NT2/D1 (cell line): ENCODE measurements at regions not wholly inside any gene's neighbourhood (a gene's known extent, or its start where the extent isn't known, plus 50 kb on each side); places are given as distances from the start of the nearest gene placed in this dataset.
A peak's percentile ranks its signal among the peaks of the same experiment; 100 is the strongest.

Source experiments
- DNase-seq: peaks from one replicate; pipeline ENCODE4 v3.0.0-alpha.2; 2011; ENCODE audit warnings: low read depth, low spot score
- H3K27me3 ChIP-seq: 2 replicates; pipeline ENCODE4 v1.6.0; 2011; ENCODE audit warnings: mild to moderate bottlenecking; ENCODE audit not compliant: insufficient read length, insufficient read depth
- H3K36me3 ChIP-seq: 2 replicates; pipeline ENCODE4 v1.6.1; 2011; ENCODE audit warnings: mild to moderate bottlenecking, low read length, mixed read lengths; ENCODE audit not compliant: insufficient read depth, insufficient read length
- H3K4me1 ChIP-seq: 2 replicates; pipeline ENCODE4 v1.5.1; 2011; ENCODE audit not compliant: insufficient read depth, insufficient read length
- H3K4me3 ChIP-seq: 2 replicates; pipeline ENCODE4 v1.5.1; 2011; ENCODE audit warnings: low read depth; ENCODE audit not compliant: insufficient read length
- H3K9ac ChIP-seq: 2 replicates; pipeline ENCODE4 v1.6.0; 2011; ENCODE audit warnings: low read depth; ENCODE audit not compliant: insufficient read length
- H3K9me3 ChIP-seq: 2 replicates; pipeline ENCODE4 v1.5.1; 2011; ENCODE audit warnings: mild to moderate bottlenecking, low read length; ENCODE audit not compliant: insufficient read depth
- SUZ12 ChIP-seq: IDR thresholded peaks from 2 replicates; pipeline ENCODE4 v1.6.1; 2011; ENCODE audit not compliant: insufficient read length, insufficient read depth; ENCODE audit errors: extremely low read depth
- YY1 ChIP-seq: IDR thresholded peaks from 2 replicates; pipeline ENCODE4 v1.6.1; 2011; ENCODE audit not compliant: insufficient read length, insufficient read depth
- ZNF274 ChIP-seq: IDR thresholded peaks from 2 replicates; pipeline ENCODE4 v1.6.1; 2011; ENCODE audit warnings: mild to moderate bottlenecking, low read depth, low read length

DNA sequence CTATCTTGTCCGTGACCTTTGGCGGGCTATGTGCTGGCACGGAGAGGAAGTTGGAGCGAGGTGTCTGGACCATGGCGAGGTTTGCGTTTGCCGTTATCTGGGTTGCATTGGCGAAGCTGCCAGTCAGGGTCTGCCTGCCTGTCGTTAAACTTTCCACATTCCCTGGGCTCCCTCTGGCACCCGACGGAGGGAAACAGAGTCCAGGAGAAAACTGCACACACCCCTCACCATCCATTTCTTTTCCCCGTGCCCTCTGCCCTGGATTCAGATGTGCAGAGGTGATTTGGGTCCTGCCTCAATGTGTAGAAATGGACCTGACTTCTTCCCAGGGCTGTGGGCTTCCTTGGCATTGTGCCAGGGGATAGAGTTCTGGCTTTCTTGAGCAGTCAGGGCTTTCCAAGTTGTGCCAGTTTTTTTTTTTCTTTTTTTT lies 142.4 kb downstream of the URI1 start:
- H3K9ac ChIP-seq, result no peak overlapping the region
- DNase-seq, result no peak
- no peaks in the 10 kb centered on the region for H3K9me3 ChIP-seq
- H3K36me3 ChIP-seq, result no peaks in the 10 kb centered on the region
- no peak overlapping the region for H3K4me3 ChIP-seq
- TF ChIP-seq ZNF274, result no peak
- TF ChIP-seq YY1, result no peak
- no peak for TF ChIP-seq SUZ12
- peaks cover 3% of the 10 kb centered on the region for H3K4me1 ChIP-seq
- H3K27me3 ChIP-seq, result no peaks in the 10 kb centered on the region

DNA sequence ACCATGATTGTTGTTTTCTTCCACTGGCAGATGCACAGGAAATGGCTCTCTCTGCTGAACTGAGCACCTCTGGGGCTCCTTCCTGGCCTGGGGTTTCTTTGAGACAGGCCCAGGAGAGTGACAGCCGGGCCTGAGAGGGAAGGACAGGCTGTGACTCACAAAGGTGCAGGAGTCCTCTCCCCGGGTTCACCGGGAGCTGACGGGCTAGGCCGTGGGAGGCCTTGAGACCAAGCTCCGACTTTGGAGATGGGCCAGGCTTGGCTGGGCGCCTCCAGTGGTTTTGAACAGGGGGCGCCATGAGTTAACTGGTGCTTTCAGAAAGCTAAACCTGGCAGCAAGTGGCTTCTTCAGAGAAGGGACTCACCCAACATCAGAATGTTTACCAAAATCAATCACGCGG lies 143.4 kb downstream of the URI1 start:
- DNase-seq, result peak; percentile 13
- Histone ChIP-seq H3K4me3 (no peak overlapping the region), H3K27me3 (no peaks in the 10 kb centered on the region), H3K4me1 (peaks cover 3% of the 10 kb centered on the region), H3K9me3 (no peaks in the 10 kb centered on the region), H3K9ac (no peak overlapping the region), H3K36me3 (no peaks in the 10 kb centered on the region)
- TF ChIP-seq YY1, result no peak
- no peak for TF ChIP-seq ZNF274
- no peak for TF ChIP-seq SUZ12

DNA sequence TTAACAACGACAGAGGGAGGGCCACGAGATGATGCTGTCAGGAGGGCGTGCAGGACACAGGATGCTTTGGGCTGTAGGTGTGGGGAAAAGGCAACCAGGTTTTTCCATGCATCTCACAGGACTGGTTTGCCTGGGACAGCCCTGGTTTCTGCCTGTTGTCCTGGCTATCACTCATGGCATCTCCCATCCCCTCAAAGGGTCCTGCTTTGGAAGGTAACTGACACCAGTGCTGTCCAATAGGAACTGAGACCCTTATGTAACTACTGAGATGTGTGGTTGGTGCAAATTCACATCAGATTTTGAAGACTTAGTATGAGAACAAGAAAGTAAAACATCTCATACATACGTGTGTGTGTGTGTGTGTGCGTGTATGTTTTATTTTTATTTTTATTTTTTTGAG lies 144.2 kb downstream of the URI1 start:
- Histone ChIP-seq H3K27me3 (no peaks in the 10 kb centered on the region), H3K36me3 (no peaks in the 10 kb centered on the region), H3K9me3 (no peaks in the 10 kb centered on the region), H3K4me1 (peaks cover 3% of the 10 kb centered on the region), H3K4me3 (no peak overlapping the region), H3K9ac (no peak overlapping the region)
- TF ChIP-seq ZNF274 (no peak), YY1 (no peak), SUZ12 (no peak)
- no peak for DNase-seq

DNA sequence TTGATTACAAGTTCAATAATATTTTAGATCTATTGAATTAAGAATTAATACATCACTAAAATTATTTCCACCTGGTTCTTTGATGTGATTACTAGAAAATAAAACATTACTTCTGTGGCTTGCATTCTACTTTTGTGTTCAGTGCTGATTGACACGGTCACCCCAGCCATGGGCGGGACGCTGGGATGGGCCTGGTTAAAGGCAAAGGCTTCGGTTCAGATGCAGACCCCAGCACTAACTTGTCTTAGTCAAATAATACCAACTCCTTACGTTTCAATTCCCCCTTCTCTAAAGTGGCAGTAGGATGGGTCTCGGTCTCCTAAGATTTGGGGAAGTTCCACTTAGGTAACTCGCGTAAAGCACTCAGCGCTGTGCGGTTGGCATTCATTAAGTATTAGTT lies 144.9 kb downstream of the URI1 start:
- Histone ChIP-seq H3K27me3 (no peaks in the 10 kb centered on the region), H3K4me1 (peaks cover 8% of the 10 kb centered on the region), H3K4me3 (no peak overlapping the region), H3K9me3 (no peaks in the 10 kb centered on the region), H3K9ac (no peak overlapping the region), H3K36me3 (no peaks in the 10 kb centered on the region)
- no peak for DNase-seq
- TF ChIP-seq YY1, result no peak
- no peak for TF ChIP-seq ZNF274
- no peak for TF ChIP-seq SUZ12

DNA sequence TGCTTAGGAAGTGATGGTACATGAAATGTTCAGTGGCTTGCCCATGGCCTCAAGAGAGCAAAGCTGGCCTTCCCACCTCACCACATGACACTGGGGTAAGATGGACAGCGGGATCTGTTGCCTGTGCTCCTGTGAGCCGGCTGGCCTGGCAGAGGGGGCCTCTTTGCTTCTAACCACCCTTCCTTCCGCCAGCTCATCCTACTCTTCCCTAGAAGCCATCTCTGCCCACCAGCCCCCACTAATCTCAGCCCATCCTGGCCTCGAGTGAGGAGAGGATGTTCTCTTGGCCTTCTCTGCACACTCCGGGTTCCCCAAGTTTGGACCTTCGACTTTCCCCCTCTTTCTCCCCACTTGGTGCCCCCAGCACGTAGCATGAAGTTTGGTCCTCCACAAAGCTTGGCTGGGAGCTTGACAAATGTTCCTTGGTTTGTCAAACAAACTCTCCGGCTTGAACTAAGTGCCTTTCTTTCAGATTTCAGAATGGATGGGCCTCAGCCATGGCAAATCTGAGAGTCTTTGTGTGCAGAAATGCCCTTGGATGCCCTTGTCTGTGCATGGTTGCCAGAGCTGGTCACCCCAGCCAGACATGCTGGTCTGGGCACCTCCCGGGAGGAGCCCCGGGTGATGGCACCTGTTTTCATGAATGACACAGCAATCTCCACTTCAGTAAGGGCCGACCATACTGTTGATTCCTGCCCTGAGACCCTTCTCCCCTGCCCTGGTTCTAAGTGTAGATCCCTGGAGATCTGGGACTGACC lies 145.5 kb downstream of the URI1 start:
- Histone ChIP-seq H3K36me3 (no peaks in the 10 kb centered on the region), H3K4me1 (peaks cover 8% of the 10 kb centered on the region), H3K9ac (no peak overlapping the region), H3K4me3 (no peak overlapping the region), H3K27me3 (no peaks in the 10 kb centered on the region), H3K9me3 (no peaks in the 10 kb centered on the region)
- DNase-seq, result no peak
- TF ChIP-seq SUZ12 (no peak), ZNF274 (no peak), YY1 (no peak)

DNA sequence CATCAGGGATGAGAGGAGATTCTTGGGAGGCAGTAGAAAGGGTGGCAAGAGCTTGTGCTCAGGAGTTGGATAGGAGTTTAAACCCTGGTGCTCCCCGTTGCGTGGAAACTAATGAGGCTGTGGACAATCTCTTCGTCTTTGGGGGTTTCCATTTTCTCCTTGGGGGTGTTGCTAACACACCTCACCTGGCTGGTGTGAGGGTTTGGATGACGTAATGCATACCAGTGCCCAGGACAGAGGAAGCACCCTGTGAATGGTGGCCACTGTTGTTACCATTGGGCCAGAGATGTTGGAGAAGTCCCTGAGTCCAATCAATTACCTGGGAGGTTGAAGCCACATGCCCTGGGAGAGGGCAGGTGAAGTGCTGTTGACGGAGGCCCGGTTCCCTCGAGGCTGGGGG lies 146.5 kb downstream of the URI1 start:
- H3K36me3 ChIP-seq, result no peaks in the 10 kb centered on the region
- DNase-seq, result no peak
- H3K27me3 ChIP-seq, result no peaks in the 10 kb centered on the region
- peaks cover 8% of the 10 kb centered on the region for H3K4me1 ChIP-seq
- no peaks in the 10 kb centered on the region for H3K9me3 ChIP-seq
- TF ChIP-seq YY1, result no peak
- TF ChIP-seq ZNF274, result no peak
- no peak for TF ChIP-seq SUZ12
- H3K9ac ChIP-seq, result no peak overlapping the region
- no peak overlapping the region for H3K4me3 ChIP-seq

DNA sequence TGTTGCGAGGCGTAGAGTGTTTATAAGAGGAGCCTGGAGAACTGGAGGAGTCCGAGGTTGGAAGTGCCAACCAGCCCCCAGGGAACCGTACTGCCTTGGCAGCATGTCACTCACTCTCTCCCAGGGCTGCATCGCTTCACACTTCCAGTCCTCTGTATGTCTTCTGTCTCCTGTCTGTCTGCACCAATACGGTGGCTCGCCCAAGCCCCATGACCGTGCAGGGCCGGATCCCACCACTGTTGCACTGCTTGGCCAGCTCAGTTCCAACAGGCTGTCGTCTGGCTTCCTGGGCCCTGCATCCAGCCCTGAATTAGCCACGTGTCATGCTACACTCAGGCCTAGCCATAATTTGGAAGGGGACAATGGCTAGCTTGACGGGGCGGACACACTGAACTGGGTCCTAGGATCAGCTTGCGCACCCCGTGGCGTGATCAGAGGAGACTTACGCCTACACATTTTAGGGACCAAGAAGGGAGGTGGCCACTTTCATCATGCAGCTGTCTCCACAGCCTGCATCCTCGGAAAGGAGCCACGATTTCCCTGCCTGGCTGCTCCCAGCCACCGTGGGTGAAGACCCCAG lies 147.1 kb downstream of the URI1 start:
- peaks cover 8% of the 10 kb centered on the region for H3K4me1 ChIP-seq
- no peak for TF ChIP-seq ZNF274
- TF ChIP-seq SUZ12, result no peak
- TF ChIP-seq YY1, result no peak
- H3K9ac ChIP-seq, result no peak overlapping the region
- H3K9me3 ChIP-seq, result no peaks in the 10 kb centered on the region
- no peak for DNase-seq
- no peaks in the 10 kb centered on the region for H3K36me3 ChIP-seq
- H3K27me3 ChIP-seq, result no peaks in the 10 kb centered on the region
- H3K4me3 ChIP-seq, result no peak overlapping the region

DNA sequence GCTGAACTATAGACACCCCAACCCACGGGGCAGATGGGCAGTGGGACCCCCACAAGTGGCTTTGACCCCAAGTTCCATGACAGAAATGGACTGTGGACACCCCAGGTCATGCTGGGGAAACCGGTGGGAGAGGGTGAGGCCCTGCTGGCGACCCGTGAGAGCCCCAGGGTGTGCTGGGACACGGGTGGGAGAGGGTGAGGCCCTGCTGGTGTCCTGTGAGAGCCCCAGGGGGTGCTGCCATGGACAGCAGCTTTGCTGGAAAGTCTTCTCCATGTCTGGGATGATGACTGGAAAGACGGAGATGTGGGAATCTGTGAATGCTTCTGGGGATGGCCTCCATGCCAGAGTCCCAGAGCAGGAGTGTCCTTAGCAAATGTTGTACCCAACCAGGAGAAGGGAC lies 148.4 kb downstream of the URI1 start:
- TF ChIP-seq SUZ12 (no peak), ZNF274 (no peak), YY1 (no peak)
- Histone ChIP-seq H3K27me3 (no peaks in the 10 kb centered on the region), H3K4me1 (peaks cover 8% of the 10 kb centered on the region), H3K36me3 (no peaks in the 10 kb centered on the region), H3K9me3 (no peaks in the 10 kb centered on the region), H3K9ac (no peak overlapping the region), H3K4me3 (no peak overlapping the region)
- no peak for DNase-seq
